Stimulated activated CD4-positive, alpha-beta T cell treated with anti-CD3 and anti-CD28 coated beads, TNF-alpha, amount 100 ng/mL, for 48 hours (primary cell): ENCODE measurements at regions not wholly inside any gene's neighbourhood (a gene's known extent, or its start where the extent isn't known, plus 50 kb on each side); places are given as distances from the start of the nearest gene placed in this dataset.
"Not testable (repeated sequence)": the region's sequence is repeated elsewhere in the genome, so short reads cannot be mapped to it uniquely, and the experiment has no call there.

ENCODE experiments used
- DNase-seq, 3 donors: peaks; one replicate each; pipeline ENCODE4 v3.0.0-alpha.2; 2020; ENCODE audit warnings: low read depth in 3 of 3

DNA sequence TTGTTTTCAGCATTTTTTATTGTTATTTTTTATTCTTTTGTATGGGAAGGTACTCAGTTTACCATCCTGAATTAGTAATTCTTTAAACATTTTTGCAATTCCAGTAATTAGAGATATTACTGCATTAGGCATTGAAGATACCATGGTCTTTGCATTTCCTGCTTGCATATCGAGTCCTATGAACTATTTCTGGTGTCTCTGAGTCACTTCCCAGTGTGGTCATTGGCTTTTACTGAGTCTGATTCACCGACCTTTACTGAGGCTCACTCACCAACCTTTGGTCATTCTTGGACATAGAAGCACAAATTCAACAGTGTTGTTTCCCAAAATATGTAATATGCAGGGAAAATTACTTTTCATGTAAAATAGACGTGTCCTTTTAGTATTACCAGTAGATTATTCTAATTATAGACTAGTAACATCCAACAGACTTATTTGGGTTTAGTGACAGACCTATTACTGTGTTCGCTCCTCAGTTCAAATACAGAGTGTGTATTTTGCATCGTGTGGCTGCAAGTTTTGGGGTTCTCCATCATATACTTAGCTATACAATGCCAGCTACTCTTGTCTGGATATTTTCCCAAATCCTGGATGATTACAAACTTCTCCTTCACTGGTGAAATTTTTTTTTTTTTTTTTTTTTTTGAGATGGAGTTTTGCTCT, 180.7 kb upstream of the PRSS1 start:
- DNase-seq: no peak

GRCh38 chr7:142567201-142568075, 181.8 kb upstream of the PRSS1 start:
- no peak for DNase-seq

DNA sequence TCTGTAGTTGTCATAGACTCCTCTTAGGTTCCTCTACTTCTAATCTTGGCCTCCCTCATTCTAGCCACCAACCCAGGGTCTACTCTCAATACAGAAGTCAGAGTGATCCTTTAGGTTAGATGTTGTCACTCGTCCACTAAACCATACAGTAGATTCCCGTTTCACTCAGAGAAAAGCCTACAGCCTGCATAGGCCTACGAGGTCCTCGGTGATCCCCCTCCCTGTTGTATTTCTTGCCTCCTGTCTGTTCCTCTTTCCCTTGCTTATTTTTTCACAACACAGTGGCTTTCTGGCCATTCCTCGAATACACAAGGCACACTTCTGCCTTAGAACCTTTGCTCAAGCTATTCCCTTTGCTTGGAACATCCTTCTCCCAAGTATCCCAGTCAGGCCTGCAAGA, 183.0 kb upstream of the PRSS1 start:
- DNase-seq: no peak

GRCh38 chr7:142564125-142564524, 185.1 kb upstream of the PRSS1 start:
- DNase-seq: not testable (repeated sequence)

- no peak for DNase-seq
Measured at GRCh38 chr7:142563470-142563869, 185.8 kb upstream of the PRSS1 start.

DNA sequence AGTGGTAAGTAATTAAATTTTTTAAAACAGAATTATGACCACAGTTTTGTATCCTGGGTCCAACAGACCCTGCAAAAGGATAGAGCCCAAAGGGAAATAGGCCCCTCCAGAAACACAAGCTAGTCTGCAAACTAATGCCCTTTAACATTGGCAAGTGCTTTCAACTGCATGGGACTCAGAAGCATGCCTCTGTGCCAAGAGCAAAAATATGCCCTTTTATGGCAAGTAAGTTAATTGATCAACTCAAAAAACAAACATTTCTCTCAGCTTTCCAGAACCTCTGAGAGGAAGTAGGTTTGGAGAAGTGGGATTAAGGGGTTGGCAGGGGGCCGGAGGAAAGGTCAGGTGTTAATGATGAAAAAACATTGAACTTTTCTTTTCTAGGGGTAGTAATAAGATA, 186.6 kb upstream of the PRSS1 start:
- no peak for DNase-seq

DNA sequence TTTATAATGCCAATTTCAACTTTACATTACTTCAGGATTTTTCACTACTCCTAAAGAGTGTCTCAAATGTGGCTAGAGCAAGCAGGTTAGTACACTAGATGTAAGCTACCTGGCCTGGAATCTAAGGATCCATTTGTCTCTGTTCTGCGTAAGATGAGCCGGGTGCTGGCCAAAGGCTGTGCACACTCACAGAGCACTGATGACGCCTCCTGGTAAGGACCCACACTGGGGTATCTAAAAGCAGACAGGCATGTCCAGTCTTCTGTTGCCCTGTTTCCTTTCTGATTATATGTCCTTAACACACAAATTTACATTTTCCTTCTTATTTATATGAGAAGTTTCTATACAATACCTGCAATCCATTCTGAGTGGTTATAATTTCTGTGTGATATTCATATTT, 187.9 kb upstream of the PRSS1 start:
- not testable (repeated sequence) for DNase-seq

GRCh38 chr7:142560770-142561169, 188.5 kb upstream of the PRSS1 start:
- not testable (repeated sequence) for DNase-seq

DNA sequence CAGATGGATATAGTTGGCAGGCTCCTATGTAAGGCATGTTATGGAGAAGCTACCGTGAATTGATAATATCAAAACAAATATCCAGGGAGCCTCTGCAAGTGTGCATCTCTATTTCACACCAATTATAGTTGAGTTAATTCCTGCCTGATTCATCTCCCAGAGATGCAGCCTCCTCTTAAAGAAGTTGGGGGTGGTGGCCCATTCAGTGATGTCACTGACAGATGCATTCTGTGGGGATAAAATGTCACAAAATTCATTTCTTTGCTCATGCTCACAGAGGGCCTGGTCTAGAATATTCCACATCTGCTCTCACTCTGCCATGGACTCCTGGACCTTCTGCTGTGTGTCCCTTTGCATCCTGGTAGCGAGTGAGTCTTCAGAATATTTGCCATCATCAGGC, 189.1 kb upstream of the PRSS1 start:
- DNase-seq: no peak

DNA sequence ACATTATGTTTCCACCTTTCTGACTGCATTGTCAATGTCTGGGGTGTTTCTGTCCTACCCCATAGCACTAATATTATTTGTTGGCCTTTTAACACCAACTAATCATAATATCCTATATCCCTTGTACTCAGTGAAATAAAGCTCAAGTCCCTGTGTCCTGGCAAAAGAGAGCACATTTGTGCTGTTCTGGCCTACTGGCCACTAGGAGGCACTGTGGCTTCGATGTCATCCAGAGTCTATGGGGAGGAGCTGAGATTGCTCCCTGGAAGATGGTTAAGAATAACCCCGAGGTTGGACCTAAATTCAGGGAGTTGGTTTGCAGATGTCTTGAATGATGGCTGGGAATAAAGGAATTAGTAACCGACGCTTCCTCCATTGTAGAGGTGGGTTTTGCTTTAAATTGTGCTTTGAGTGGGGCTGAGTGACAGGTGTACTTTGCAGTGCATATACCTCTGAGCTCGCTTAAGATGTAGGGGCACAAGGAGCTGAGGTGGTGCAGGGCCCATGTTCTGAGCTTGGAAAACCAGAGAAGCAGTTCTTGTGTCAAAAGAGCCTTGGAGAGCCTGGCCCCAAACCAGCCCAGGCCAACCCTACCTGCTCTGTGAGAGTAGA, 191.2 kb upstream of the PRSS1 start:
- DNase-seq: peak; percentile 21 to 24 (median 22)

GRCh38 chr7:142556740-142557139, 192.5 kb upstream of the PRSS1 start:
- DNase-seq: no peak

DNA sequence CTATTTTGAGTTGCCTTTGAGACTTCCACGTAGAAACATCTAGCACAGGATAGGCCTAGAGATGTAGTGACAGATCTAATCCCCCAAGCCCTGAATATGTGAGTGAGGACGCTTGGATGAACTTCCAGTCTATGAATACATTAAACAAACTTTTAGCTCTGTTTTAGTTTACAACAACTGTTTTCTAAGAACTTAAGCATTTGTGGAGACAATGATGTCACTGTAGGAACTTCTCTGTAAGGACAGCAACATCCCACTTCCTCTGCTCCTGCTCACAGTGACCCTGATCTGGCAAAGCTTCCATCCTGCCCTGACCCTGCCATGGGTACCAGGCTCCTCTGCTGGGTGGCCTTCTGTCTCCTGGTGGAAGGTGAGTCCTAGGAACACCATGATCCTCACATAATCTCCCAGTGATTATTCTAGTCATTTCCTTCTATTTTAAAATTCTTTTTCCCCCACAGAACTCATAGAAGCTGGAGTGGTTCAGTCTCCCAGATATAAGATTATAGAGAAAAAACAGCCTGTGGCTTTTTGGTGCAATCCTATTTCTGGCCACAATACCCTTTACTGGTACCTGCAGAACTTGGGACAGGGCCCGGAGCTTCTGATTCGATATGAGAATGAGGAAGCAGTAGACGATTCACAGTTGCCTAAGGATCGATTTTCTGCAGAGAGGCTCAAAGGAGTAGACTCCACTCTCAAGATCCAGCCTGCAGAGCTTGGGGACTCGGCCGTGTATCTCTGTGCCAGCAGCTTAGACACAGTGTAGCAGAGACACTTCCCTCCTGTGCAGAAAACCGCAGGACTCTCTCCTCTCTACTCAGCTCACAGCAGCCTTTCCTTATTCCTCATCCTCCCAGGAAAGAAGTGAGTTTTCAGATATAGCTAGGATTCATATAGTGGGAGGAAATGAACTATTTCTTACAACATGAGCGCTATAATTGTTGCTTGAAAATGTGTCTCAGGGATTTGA, 194.4 kb upstream of the PRSS1 start:
- DNase-seq: no peak

DNA sequence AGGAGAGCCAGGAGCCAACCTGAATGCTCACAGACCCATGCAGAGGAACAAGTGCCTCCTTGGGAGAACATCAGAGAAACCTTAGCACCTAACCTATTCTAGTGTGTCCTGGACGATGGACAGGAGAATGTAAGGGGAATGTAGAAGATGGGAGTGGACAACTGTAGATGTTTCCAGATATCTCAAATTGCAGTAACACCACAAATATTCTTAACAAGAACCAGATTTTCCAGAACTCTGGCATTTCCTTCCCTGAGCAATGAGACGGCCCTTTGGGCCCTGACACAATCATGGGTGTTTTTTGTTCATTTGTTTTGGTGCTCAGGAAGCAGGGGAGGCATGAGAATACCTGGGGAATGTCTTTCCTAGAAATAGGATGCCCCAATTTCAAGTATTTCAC, 196.1 kb upstream of the PRSS1 start:
- DNase-seq: no peak

- DNase-seq: no peak
Measured at GRCh38 chr7:142548978-142549377, 200.3 kb upstream of the PRSS1 start.

- no peak for DNase-seq
Measured at GRCh38 chr7:142546452-142546851, 202.8 kb upstream of the PRSS1 start.

DNA sequence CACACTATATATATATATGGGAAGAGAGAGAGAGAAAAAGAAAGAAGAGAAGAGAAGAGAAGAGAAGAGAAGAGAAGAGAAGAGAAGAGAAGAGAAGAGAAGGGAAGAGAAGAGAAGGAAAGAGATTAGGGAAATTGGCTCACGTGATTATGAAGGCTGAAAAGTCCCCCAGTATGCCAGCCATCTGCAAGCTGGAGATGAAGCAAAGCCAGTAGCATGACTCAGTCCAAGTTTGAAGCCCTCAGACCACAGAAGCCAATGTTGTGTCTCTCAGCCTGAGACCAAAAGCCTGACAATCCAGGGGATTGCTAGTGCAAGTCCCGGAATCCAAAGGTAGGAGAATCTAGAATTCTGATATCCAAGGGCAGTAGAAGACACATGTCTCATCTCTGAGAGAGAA, 206.3 kb upstream of the PRSS1 start:
- DNase-seq: no peak

DNA sequence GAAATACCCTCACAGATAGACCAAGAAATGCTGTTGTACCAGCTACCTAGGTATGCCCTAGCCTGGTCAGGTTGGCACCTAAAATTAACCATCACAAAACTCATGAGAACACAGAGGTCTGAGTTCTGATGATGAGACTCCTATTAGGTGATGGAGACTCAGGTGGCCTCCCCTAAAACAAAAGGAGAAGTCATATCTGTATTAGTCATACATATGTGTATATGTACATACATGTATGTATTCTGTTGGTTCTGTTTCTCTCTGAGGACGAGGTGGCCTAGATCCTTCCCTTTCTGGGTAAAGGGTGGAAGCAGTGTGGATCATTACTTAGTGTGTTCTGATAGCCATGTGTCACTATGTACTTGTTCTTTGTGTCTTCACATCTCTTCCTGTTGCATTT, 207.2 kb upstream of the PRSS1 start:
- no peak for DNase-seq

DNA sequence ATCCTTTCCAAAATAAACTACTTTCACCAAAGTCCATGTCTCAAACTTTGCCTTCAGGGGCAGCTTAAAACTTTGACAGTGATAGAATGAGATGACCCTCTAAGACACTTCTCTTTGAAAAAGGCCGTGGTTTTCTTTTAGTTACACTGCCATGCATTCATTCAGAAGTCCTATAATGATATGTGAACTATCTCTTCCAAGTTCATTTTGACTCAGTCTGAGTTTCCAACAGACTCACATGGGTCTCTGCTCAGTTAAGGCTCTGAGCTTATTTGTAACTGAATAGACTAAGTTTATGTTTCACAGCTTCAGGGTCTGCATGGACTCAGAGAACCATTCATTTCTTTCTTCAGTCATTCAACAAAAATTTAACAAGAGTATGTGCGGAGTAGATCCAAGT, 208.9 kb upstream of the PRSS1 start:
- no peak for DNase-seq

GRCh38 chr7:142539901-142540300, 209.4 kb upstream of the PRSS1 start:
- no peak for DNase-seq

GRCh38 chr7:142537760-142538159, 211.5 kb upstream of the PRSS1 start:
- no peak for DNase-seq

- peak; percentile 62 to 70 (median 66) for DNase-seq
Measured at GRCh38 chr7:142535123-142535779, 214.0 kb upstream of the PRSS1 start.
